ENCODE measurements at regions not wholly inside any gene's neighbourhood (a gene's known extent, or its start where the extent isn't known, plus 50 kb on each side); places are given as distances from the start of the nearest gene placed in this dataset.

DNA sequence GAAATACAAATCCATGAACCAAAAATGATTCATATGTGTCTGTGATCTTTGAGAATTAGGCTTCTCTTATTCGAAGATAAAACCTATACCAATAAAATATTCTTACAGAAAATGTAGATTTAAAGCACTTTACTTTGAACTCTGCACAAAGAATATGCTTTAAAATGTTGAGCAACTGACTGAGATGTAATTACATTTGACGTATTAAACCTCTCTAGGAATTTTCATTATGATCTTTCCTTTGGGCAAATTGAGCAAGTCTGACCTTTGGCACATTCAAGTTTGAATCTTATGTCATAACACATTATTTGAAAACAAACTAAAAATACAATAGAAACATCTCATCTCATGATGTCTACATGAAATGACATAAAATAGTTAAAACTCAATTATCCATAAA is 69.2 kb upstream of the AHR start:
- TF ChIP-seq, protein P1, sequence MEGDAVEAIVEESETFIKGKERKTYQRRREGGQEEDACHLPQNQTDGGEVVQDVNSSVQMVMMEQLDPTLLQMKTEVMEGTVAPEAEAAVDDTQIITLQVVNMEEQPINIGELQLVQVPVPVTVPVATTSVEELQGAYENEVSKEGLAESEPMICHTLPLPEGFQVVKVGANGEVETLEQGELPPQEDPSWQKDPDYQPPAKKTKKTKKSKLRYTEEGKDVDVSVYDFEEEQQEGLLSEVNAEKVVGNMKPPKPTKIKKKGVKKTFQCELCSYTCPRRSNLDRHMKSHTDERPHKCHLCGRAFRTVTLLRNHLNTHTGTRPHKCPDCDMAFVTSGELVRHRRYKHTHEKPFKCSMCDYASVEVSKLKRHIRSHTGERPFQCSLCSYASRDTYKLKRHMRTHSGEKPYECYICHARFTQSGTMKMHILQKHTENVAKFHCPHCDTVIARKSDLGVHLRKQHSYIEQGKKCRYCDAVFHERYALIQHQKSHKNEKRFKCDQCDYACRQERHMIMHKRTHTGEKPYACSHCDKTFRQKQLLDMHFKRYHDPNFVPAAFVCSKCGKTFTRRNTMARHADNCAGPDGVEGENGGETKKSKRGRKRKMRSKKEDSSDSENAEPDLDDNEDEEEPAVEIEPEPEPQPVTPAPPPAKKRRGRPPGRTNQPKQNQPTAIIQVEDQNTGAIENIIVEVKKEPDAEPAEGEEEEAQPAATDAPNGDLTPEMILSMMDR (IDR thresholded peaks at IDR 0.05): no peak
- TF ChIP-seq POLR2A (IDR thresholded peaks at IDR 0.05): no peak

Measured in adrenal gland (tissue), 5 donors.